Stomach (tissue), 4 donors: ENCODE measurements at regions not wholly inside any gene's neighbourhood (a gene's known extent, or its start where the extent isn't known, plus 50 kb on each side); places are given as distances from the start of the nearest gene placed in this dataset.

Experiments used
- CTCF ChIP-seq, 7 experiments: fragments of 450-650 bp in 4 of 7; fragments of 200-600 bp in 3 of 7; sonication (generic) in 3 of 7; IDR thresholded peaks; one replicate each; pipeline ENCODE4 v1.5.1; 2016 to 2019; ENCODE audit warnings: antibody characterized with exemption in 7 of 7, control low read depth in 2 of 7, mild to moderate bottlenecking in 1 of 7
- POLR2AphosphoS5 ChIP-seq, 3 donors: sonication (generic); formaldehyde crosslinking; IDR thresholded peaks; one replicate each; pipeline ENCODE4 v1.6.1; 2016; ENCODE audit warnings: antibody characterized with exemption in 3 of 3

DNA sequence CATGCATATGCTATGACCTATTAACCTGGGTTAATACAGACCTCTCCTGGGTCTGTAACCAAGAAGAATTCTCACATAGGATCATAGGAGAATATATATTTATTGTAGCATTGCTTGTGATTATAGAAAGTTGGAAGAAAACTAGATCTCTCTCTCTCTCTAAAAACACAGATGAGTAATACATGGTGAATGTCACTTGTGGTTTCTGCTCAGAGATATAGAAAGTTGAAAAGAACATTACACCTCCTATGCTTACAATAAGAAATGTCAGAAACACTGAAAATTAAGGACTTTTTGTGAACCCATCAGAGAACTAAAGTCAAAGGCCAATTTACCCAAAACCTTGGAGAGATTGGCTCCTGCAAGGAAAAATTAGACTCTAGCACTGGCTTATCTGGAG is 1389.5 kb downstream of the FAM133A start:
- TF ChIP-seq CTCF (IDR thresholded peaks at IDR 0.05) (no peak), POLR2AphosphoS5 (IDR thresholded peaks at IDR 0.05) (no peak)
